ENCODE measurements at regions not wholly inside any gene's neighbourhood (a gene's known extent, or its start where the extent isn't known, plus 50 kb on each side); places are given as distances from the start of the nearest gene placed in this dataset.

DNA sequence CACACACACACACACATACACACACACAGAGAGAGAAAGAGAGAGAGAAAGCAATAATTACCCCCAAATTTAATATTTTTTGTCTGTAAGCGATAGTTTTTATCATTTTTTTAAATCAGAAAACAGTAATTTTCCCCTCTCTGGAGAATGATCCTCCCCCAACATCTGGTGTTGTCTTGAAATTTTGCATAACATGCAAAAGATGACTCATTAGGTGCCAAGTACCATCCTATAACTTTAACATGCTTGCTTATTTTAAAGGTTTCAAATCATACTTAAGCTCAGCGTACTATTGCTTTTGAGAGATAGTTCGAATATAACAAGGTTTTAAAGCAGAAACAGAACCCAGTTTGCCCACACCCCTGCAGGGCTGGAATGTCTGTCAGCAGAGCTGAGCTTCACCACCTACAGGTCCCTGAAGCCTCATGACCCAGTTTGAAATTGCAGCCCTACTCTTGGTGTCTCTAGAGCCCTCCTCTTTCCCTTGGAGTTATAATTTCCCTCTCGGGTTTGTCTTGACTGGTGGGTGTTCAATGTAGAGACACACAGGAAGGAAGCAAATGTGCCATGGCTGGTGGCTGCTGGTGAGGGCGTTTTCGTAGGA, 175.0 kb upstream of the HS3ST1 start:
- TF ChIP-seq, protein P1, sequence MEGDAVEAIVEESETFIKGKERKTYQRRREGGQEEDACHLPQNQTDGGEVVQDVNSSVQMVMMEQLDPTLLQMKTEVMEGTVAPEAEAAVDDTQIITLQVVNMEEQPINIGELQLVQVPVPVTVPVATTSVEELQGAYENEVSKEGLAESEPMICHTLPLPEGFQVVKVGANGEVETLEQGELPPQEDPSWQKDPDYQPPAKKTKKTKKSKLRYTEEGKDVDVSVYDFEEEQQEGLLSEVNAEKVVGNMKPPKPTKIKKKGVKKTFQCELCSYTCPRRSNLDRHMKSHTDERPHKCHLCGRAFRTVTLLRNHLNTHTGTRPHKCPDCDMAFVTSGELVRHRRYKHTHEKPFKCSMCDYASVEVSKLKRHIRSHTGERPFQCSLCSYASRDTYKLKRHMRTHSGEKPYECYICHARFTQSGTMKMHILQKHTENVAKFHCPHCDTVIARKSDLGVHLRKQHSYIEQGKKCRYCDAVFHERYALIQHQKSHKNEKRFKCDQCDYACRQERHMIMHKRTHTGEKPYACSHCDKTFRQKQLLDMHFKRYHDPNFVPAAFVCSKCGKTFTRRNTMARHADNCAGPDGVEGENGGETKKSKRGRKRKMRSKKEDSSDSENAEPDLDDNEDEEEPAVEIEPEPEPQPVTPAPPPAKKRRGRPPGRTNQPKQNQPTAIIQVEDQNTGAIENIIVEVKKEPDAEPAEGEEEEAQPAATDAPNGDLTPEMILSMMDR (IDR thresholded peaks at IDR 0.05), result no peak
- TF ChIP-seq POLR2A (IDR thresholded peaks at IDR 0.05) (no peak), POLR2AphosphoS5 (IDR thresholded peaks at IDR 0.05) (no peak), EP300 (IDR thresholded peaks at IDR 0.05) (no peak)
